ENCODE measurements at regions not wholly inside any gene's neighbourhood (a gene's known extent, or its start where the extent isn't known, plus 50 kb on each side); places are given as distances from the start of the nearest gene placed in this dataset.

- TF ChIP-seq, protein P1, sequence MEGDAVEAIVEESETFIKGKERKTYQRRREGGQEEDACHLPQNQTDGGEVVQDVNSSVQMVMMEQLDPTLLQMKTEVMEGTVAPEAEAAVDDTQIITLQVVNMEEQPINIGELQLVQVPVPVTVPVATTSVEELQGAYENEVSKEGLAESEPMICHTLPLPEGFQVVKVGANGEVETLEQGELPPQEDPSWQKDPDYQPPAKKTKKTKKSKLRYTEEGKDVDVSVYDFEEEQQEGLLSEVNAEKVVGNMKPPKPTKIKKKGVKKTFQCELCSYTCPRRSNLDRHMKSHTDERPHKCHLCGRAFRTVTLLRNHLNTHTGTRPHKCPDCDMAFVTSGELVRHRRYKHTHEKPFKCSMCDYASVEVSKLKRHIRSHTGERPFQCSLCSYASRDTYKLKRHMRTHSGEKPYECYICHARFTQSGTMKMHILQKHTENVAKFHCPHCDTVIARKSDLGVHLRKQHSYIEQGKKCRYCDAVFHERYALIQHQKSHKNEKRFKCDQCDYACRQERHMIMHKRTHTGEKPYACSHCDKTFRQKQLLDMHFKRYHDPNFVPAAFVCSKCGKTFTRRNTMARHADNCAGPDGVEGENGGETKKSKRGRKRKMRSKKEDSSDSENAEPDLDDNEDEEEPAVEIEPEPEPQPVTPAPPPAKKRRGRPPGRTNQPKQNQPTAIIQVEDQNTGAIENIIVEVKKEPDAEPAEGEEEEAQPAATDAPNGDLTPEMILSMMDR (IDR thresholded peaks at IDR 0.05; ENCODE audit: low read depth, low read length): no peak
- no peak for TF ChIP-seq EZH2phosphoT487 (IDR thresholded peaks at IDR 0.05; ENCODE audit: low read depth)
Observed at GRCh38 chr7:68542831-68543230, 1055.4 kb upstream of the AUTS2 start.

All from OCI-LY3 (cell line).